ENCODE measurements at regions not wholly inside any gene's neighbourhood (a gene's known extent, or its start where the extent isn't known, plus 50 kb on each side); places are given as distances from the start of the nearest gene placed in this dataset.

GRCh38 chr20:50242548-50242862 lies 51.9 kb downstream of the CEBPB start:
- H3K4me3 ChIP-seq (ENCODE audit: low read depth in 1 of 2, low read length in 2 of 2), result no peak overlapping the region
- TF ChIP-seq EZH2 (IDR thresholded peaks at IDR 0.05; ENCODE audit: borderline replicate concordance, low read depth, low read length, severe bottlenecking), result no peak
- no peak for TF ChIP-seq CTCF (IDR thresholded peaks at IDR 0.05; ENCODE audit: borderline replicate concordance, extremely low read depth, low read length, poor library complexity, severe bottlenecking)
- H3K4me2 ChIP-seq (ENCODE audit: insufficient read depth, low read length), result no peak overlapping the region
- H4K20me1 ChIP-seq (ENCODE audit: insufficient read depth, low read length), result no peaks in the 10 kb centered on the region
- no peaks in the 10 kb centered on the region for H3K9me3 ChIP-seq (ENCODE audit: insufficient read depth, low read length, severe bottlenecking)
- no peak overlapping the region for H2AFZ ChIP-seq (ENCODE audit: low read depth, low read length)
- no peaks in the 10 kb centered on the region for H3K79me2 ChIP-seq (ENCODE audit: insufficient read depth, low read length)
- H3K36me3 ChIP-seq (ENCODE audit: insufficient read depth, low read length), result no peaks in the 10 kb centered on the region
- no peak overlapping the region for H3K27ac ChIP-seq (ENCODE audit: low read length)
- H3K27me3 ChIP-seq (ENCODE audit: insufficient read depth, low read length, poor library complexity), result no peaks in the 10 kb centered on the region
- DNase-seq, result no peak
- no peaks in the 10 kb centered on the region for H3K4me1 ChIP-seq (ENCODE audit: insufficient read depth, low read length)
- H3K9ac ChIP-seq (ENCODE audit: low read depth, low read length), result no peak overlapping the region
- no peak for ATAC-seq (ENCODE audit: insufficient read depth, low read depth)

- Histone ChIP-seq H3K36me3 (ENCODE audit: insufficient read depth, low read length) (no peaks in the 10 kb centered on the region), H3K79me2 (ENCODE audit: insufficient read depth, low read length) (no peaks in the 10 kb centered on the region), H3K27ac (ENCODE audit: low read length) (no peak overlapping the region), H2AFZ (ENCODE audit: low read depth, low read length) (no peak overlapping the region), H3K4me3 (ENCODE audit: low read depth in 1 of 2, low read length in 2 of 2) (no peak overlapping the region), H3K4me2 (ENCODE audit: insufficient read depth, low read length) (no peak overlapping the region), H3K27me3 (ENCODE audit: insufficient read depth, low read length, poor library complexity) (no peaks in the 10 kb centered on the region), H3K4me1 (ENCODE audit: insufficient read depth, low read length) (no peaks in the 10 kb centered on the region), H3K9me3 (ENCODE audit: insufficient read depth, low read length, severe bottlenecking) (no peaks in the 10 kb centered on the region), H3K9ac (ENCODE audit: low read depth, low read length) (no peak overlapping the region), H4K20me1 (ENCODE audit: insufficient read depth, low read length) (no peaks in the 10 kb centered on the region)
- TF ChIP-seq CTCF (IDR thresholded peaks at IDR 0.05; ENCODE audit: borderline replicate concordance, extremely low read depth, low read length, poor library complexity, severe bottlenecking), result no peak
- TF ChIP-seq EZH2 (IDR thresholded peaks at IDR 0.05; ENCODE audit: borderline replicate concordance, low read depth, low read length, severe bottlenecking), result no peak
- DNase-seq, result no peak
- no peak for ATAC-seq (ENCODE audit: insufficient read depth, low read depth)
Observed at GRCh38 chr20:50242863-50243609, 52.4 kb downstream of the CEBPB start.

GRCh38 chr20:50243610-50244351 lies 53.2 kb downstream of the CEBPB start:
- Histone ChIP-seq H3K4me3 (ENCODE audit: low read depth in 1 of 2, low read length in 2 of 2) (no peak overlapping the region), H2AFZ (ENCODE audit: low read depth, low read length) (no peak overlapping the region), H3K4me2 (ENCODE audit: insufficient read depth, low read length) (no peak overlapping the region), H3K27me3 (ENCODE audit: insufficient read depth, low read length, poor library complexity) (no peaks in the 10 kb centered on the region), H3K9ac (ENCODE audit: low read depth, low read length) (no peak overlapping the region), H4K20me1 (ENCODE audit: insufficient read depth, low read length) (no peaks in the 10 kb centered on the region), H3K36me3 (ENCODE audit: insufficient read depth, low read length) (no peaks in the 10 kb centered on the region), H3K27ac (ENCODE audit: low read length) (no peak overlapping the region), H3K4me1 (ENCODE audit: insufficient read depth, low read length) (no peaks in the 10 kb centered on the region), H3K9me3 (ENCODE audit: insufficient read depth, low read length, severe bottlenecking) (no peaks in the 10 kb centered on the region), H3K79me2 (ENCODE audit: insufficient read depth, low read length) (no peaks in the 10 kb centered on the region)
- TF ChIP-seq EZH2 (IDR thresholded peaks at IDR 0.05; ENCODE audit: borderline replicate concordance, low read depth, low read length, severe bottlenecking) (no peak), CTCF (IDR thresholded peaks at IDR 0.05; ENCODE audit: borderline replicate concordance, extremely low read depth, low read length, poor library complexity, severe bottlenecking) (no peak)
- no peak for DNase-seq
- ATAC-seq (ENCODE audit: insufficient read depth, low read depth), result no peak

Data from DND-41 (cell line).